ENCODE measurements at regions not wholly inside any gene's neighbourhood (a gene's known extent, or its start where the extent isn't known, plus 50 kb on each side); places are given as distances from the start of the nearest gene placed in this dataset.

DNA sequence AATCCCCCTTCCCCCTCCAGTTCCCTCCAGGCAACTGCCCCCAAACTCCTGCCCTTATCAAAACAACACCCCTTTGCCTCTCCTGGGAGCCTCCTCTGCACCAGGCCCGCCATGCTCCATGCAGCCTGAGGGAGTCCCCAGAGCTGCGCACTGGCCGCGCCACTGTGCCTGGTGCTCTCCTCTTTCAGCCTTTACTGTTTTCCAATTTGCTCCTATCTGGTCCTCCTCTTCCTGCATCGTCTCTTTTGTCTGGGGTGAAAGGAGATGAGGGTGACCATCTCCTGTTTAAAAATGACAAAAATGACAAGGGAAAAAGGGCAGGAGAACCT is 165.8 kb upstream of the ADCY1 start:
- TF ChIP-seq, protein P1, sequence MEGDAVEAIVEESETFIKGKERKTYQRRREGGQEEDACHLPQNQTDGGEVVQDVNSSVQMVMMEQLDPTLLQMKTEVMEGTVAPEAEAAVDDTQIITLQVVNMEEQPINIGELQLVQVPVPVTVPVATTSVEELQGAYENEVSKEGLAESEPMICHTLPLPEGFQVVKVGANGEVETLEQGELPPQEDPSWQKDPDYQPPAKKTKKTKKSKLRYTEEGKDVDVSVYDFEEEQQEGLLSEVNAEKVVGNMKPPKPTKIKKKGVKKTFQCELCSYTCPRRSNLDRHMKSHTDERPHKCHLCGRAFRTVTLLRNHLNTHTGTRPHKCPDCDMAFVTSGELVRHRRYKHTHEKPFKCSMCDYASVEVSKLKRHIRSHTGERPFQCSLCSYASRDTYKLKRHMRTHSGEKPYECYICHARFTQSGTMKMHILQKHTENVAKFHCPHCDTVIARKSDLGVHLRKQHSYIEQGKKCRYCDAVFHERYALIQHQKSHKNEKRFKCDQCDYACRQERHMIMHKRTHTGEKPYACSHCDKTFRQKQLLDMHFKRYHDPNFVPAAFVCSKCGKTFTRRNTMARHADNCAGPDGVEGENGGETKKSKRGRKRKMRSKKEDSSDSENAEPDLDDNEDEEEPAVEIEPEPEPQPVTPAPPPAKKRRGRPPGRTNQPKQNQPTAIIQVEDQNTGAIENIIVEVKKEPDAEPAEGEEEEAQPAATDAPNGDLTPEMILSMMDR (IDR thresholded peaks at IDR 0.05; ENCODE audit: poor library complexity, severe bottlenecking): no peak
- no peak for TF ChIP-seq POLR2AphosphoS5 (IDR thresholded peaks at IDR 0.05)

All from neural cell (in vitro differentiated cells).